C4-2B (cell line): ENCODE measurements at regions not wholly inside any gene's neighbourhood (a gene's known extent, or its start where the extent isn't known, plus 50 kb on each side); places are given as distances from the start of the nearest gene placed in this dataset.
"Not testable (repeated sequence)": the region's sequence is repeated elsewhere in the genome, so short reads cannot be mapped to it uniquely, and the experiment has no call there.

Source experiments
- CTCF ChIP-seq: fragments of 450-650 bp; conservative IDR thresholded peaks from 2 replicates; pipeline ENCODE4 v1.5.1; 2017; ENCODE audit warnings: mild to moderate bottlenecking
- ZFX ChIP-seq: fragments of 450-650 bp; IDR thresholded peaks from 2 replicates; pipeline ENCODE4 v1.6.1; 2017

GRCh38 chr15:101967364-101967763, 155.4 kb downstream of the OR4F15 start:
- not testable (repeated sequence) for TF ChIP-seq CTCF, ZFX
